A204.1 (cell line): ENCODE measurements at regions not wholly inside any gene's neighbourhood (a gene's known extent, or its start where the extent isn't known, plus 50 kb on each side); places are given as distances from the start of the nearest gene placed in this dataset.
"Not testable (repeated sequence)": the region's sequence is repeated elsewhere in the genome, so short reads cannot be mapped to it uniquely, and the experiment has no call there.

Source experiments
- FAIRE-seq: peaks from 2 replicates; lab custom pipeline; 2012; peaks lifted over from hg19 to GRCh38; lab: Jason Lieb, UNC

GRCh38 chr7:156547884-156548561, 92.6 kb upstream of the RNF32 start:
- no peak for FAIRE-seq

- no peak for FAIRE-seq
Measured at GRCh38 chr7:156545979-156546378, 94.6 kb upstream of the RNF32 start.

- FAIRE-seq, result no peak
Measured at GRCh38 chr7:156544919-156545715, 95.5 kb upstream of the RNF32 start.

GRCh38 chr7:156543699-156544598, 96.6 kb upstream of the RNF32 start:
- FAIRE-seq, result no peak

GRCh38 chr7:156540619-156541165, 99.9 kb upstream of the RNF32 start:
- FAIRE-seq, result no peak

- no peak for FAIRE-seq
Measured at GRCh38 chr7:156539999-156540398, 100.6 kb upstream of the RNF32 start.

GRCh38 chr7:156537006-156537405, 103.6 kb upstream of the RNF32 start:
- no peak for FAIRE-seq

- FAIRE-seq, result no peak
Measured at GRCh38 chr7:156534925-156535324, 105.6 kb upstream of the RNF32 start.

GRCh38 chr7:156533964-156534363, 106.6 kb upstream of the RNF32 start:
- FAIRE-seq, result no peak

GRCh38 chr7:156533420-156533819, 107.2 kb upstream of the RNF32 start:
- FAIRE-seq, result no peak

- FAIRE-seq, result no peak
Measured at GRCh38 chr7:156532016-156532602, 108.5 kb upstream of the RNF32 start.

GRCh38 chr7:156529956-156530355, 110.6 kb upstream of the RNF32 start:
- FAIRE-seq, result no peak

- FAIRE-seq, result no peak
Measured at GRCh38 chr7:156527458-156527890, 113.1 kb upstream of the RNF32 start.

- peak; percentile 77 for FAIRE-seq
Measured at GRCh38 chr7:156524818-156525597, 115.6 kb upstream of the RNF32 start.

GRCh38 chr7:156523447-156524048, 117.0 kb upstream of the RNF32 start:
- FAIRE-seq, result no peak

- FAIRE-seq, result no peak
Measured at GRCh38 chr7:156522801-156523200, 117.8 kb upstream of the RNF32 start.

- FAIRE-seq, result no peak
Measured at GRCh38 chr7:156519070-156519469, 121.5 kb upstream of the RNF32 start.

- FAIRE-seq, result no peak
Measured at GRCh38 chr7:156518466-156518865, 122.1 kb upstream of the RNF32 start.

- FAIRE-seq, result not testable (repeated sequence)
Measured at GRCh38 chr7:156517858-156518257, 122.7 kb upstream of the RNF32 start.

- FAIRE-seq, result no peak
Measured at GRCh38 chr7:156516791-156517378, 123.7 kb upstream of the RNF32 start.
